ENCODE measurements at regions not wholly inside any gene's neighbourhood (a gene's known extent, or its start where the extent isn't known, plus 50 kb on each side); places are given as distances from the start of the nearest gene placed in this dataset.
"Not testable (repeated sequence)": the region's sequence is repeated elsewhere in the genome, so short reads cannot be mapped to it uniquely, and the experiment has no call there.

GRCh38 chr6:9315966-9316650 is 880.8 kb upstream of the SLC35B3 start:
- intact Hi-C loops (cut with micrococcal nuclease), result no loop called here
- Mint-ChIP-seq H3K36me3 (no peaks in the 10 kb centered on the region), H3K4me1 (ENCODE audit: low read depth) (no peaks in the 10 kb centered on the region), H3K27me3 (no peaks in the 10 kb centered on the region), H3K9me3 (peaks cover 3% of the 10 kb centered on the region), H3K4me3 (no peak overlapping the region), H3K27ac (no peak overlapping the region)
- POLR2A ChIA-PET, result no interaction called here
- DNase-seq, result no peak
- CTCF ChIA-PET, result no interaction called here

GRCh38 chr6:9308284-9308683 is 872.9 kb upstream of the SLC35B3 start:
- Mint-ChIP-seq H3K9me3 (peaks cover 5% of the 10 kb centered on the region), H3K4me3 (no peak overlapping the region), H3K27me3 (no peaks in the 10 kb centered on the region), H3K36me3 (no peaks in the 10 kb centered on the region), H3K27ac (no peak overlapping the region), H3K4me1 (ENCODE audit: low read depth) (no peaks in the 10 kb centered on the region)
- DNase-seq, result no peak
- intact Hi-C loops (cut with micrococcal nuclease), result no loop called here
- POLR2A ChIA-PET, result no interaction called here
- CTCF ChIA-PET, result no interaction called here

GRCh38 chr6:9307786-9308185 is 872.4 kb upstream of the SLC35B3 start:
- intact Hi-C loops (cut with micrococcal nuclease), result no loop called here
- ChIA-PET POLR2A (no interaction called here), CTCF (no interaction called here)
- Mint-ChIP-seq H3K27me3 (no peaks in the 10 kb centered on the region), H3K27ac (no peak overlapping the region), H3K4me1 (ENCODE audit: low read depth) (no peaks in the 10 kb centered on the region), H3K4me3 (no peak overlapping the region), H3K36me3 (no peaks in the 10 kb centered on the region), H3K9me3 (peaks cover 5% of the 10 kb centered on the region)
- no peak for DNase-seq

GRCh38 chr6:9307187-9307586 is 871.8 kb upstream of the SLC35B3 start:
- intact Hi-C loops (cut with micrococcal nuclease), result no loop called here
- POLR2A ChIA-PET, result no interaction called here
- Mint-ChIP-seq H3K9me3 (peaks cover 5% of the 10 kb centered on the region), H3K4me3 (no peak overlapping the region), H3K27ac (no peak overlapping the region), H3K36me3 (no peaks in the 10 kb centered on the region), H3K4me1 (ENCODE audit: low read depth) (no peaks in the 10 kb centered on the region), H3K27me3 (no peaks in the 10 kb centered on the region)
- no peak for DNase-seq
- CTCF ChIA-PET, result no interaction called here

- intact Hi-C loops (cut with micrococcal nuclease), result no loop called here
- no peak for DNase-seq
- Mint-ChIP-seq H3K4me3 (no peak overlapping the region), H3K9me3 (peaks cover 18% of the 10 kb centered on the region), H3K27ac (no peak overlapping the region), H3K27me3 (no peaks in the 10 kb centered on the region), H3K36me3 (no peaks in the 10 kb centered on the region), H3K4me1 (ENCODE audit: low read depth) (no peaks in the 10 kb centered on the region)
- ChIA-PET CTCF (no interaction called here), POLR2A (no interaction called here)
Observed at GRCh38 chr6:9295644-9296043, 860.3 kb upstream of the SLC35B3 start.

GRCh38 chr6:9292975-9293374 is 857.6 kb upstream of the SLC35B3 start:
- Mint-ChIP-seq H3K4me1 (ENCODE audit: low read depth) (no peaks in the 10 kb centered on the region), H3K27ac (no peak overlapping the region), H3K27me3 (no peaks in the 10 kb centered on the region), H3K36me3 (no peaks in the 10 kb centered on the region), H3K4me3 (no peak overlapping the region), H3K9me3 (peaks cover 15% of the 10 kb centered on the region)
- ChIA-PET CTCF (no interaction called here), POLR2A (no interaction called here)
- intact Hi-C loops (cut with micrococcal nuclease), result no loop called here
- DNase-seq, result no peak

- H3K36me3 Mint-ChIP-seq; H3K27me3 Mint-ChIP-seq; DNase-seq; intact Hi-C loops (cut with micrococcal nuclease); H3K4me1 Mint-ChIP-seq (ENCODE audit: low read depth); H3K27ac Mint-ChIP-seq; POLR2A ChIA-PET; H3K4me3 Mint-ChIP-seq; CTCF ChIA-PET: not testable (repeated sequence)
- peaks cover 12% of the 10 kb centered on the region for H3K9me3 Mint-ChIP-seq
Observed at GRCh38 chr6:9290342-9290741, 855.0 kb upstream of the SLC35B3 start.

- no peaks in the 10 kb centered on the region for H3K4me1 Mint-ChIP-seq (ENCODE audit: low read depth)
- POLR2A ChIA-PET, result no interaction called here
- DNase-seq, result no peak
- peaks cover 11% of the 10 kb centered on the region for H3K9me3 Mint-ChIP-seq
- no peaks in the 10 kb centered on the region for H3K36me3 Mint-ChIP-seq
- H3K27me3 Mint-ChIP-seq, result no peaks in the 10 kb centered on the region
- intact Hi-C loops (cut with micrococcal nuclease), result no loop called here
- CTCF ChIA-PET, result interaction anchor here (0.6 kb wide), 1 partner anchor 800 kb away, joined by 3 read pairs; no protein-coding TSS in a partner anchor
- no peak overlapping the region for H3K4me3 Mint-ChIP-seq
- no peak overlapping the region for H3K27ac Mint-ChIP-seq
Observed at GRCh38 chr6:9272671-9273070, 837.3 kb upstream of the SLC35B3 start.

- DNase-seq, result no peak
- ChIA-PET CTCF (no interaction called here), POLR2A (no interaction called here)
- Mint-ChIP-seq H3K36me3 (no peaks in the 10 kb centered on the region), H3K4me1 (ENCODE audit: low read depth) (no peaks in the 10 kb centered on the region), H3K9me3 (peaks cover 14% of the 10 kb centered on the region), H3K27me3 (no peaks in the 10 kb centered on the region), H3K4me3 (no peak overlapping the region), H3K27ac (no peak overlapping the region)
- intact Hi-C loops (cut with micrococcal nuclease), result no loop called here
Observed at GRCh38 chr6:9266741-9267140, 831.4 kb upstream of the SLC35B3 start.

GRCh38 chr6:9257215-9257614 is 821.9 kb upstream of the SLC35B3 start:
- peaks cover 16% of the 10 kb centered on the region for H3K9me3 Mint-ChIP-seq
- no peak overlapping the region for H3K4me3 Mint-ChIP-seq
- H3K4me1 Mint-ChIP-seq (ENCODE audit: low read depth), result no peaks in the 10 kb centered on the region
- intact Hi-C loops (cut with micrococcal nuclease), result no loop called here
- ChIA-PET CTCF (no interaction called here), POLR2A (no interaction called here)
- H3K27me3 Mint-ChIP-seq, result no peaks in the 10 kb centered on the region
- no peaks in the 10 kb centered on the region for H3K36me3 Mint-ChIP-seq
- no peak overlapping the region for H3K27ac Mint-ChIP-seq
- no peak for DNase-seq

- no peaks in the 10 kb centered on the region for H3K9me3 Mint-ChIP-seq
- H3K4me3 Mint-ChIP-seq, result no peak overlapping the region
- intact Hi-C loops (cut with micrococcal nuclease), result no loop called here
- CTCF ChIA-PET, result no interaction called here
- no peaks in the 10 kb centered on the region for H3K4me1 Mint-ChIP-seq (ENCODE audit: low read depth)
- POLR2A ChIA-PET, result no interaction called here
- no peaks in the 10 kb centered on the region for H3K36me3 Mint-ChIP-seq
- DNase-seq, result no peak
- H3K27ac Mint-ChIP-seq, result no peak overlapping the region
- H3K27me3 Mint-ChIP-seq, result no peaks in the 10 kb centered on the region
Observed at GRCh38 chr6:9254251-9254650, 818.9 kb upstream of the SLC35B3 start.

- intact Hi-C loops (cut with micrococcal nuclease), result no loop called here
- Mint-ChIP-seq H3K4me3 (no peak overlapping the region), H3K36me3 (no peaks in the 10 kb centered on the region), H3K27me3 (no peaks in the 10 kb centered on the region), H3K27ac (no peak overlapping the region), H3K9me3 (no peaks in the 10 kb centered on the region), H3K4me1 (ENCODE audit: low read depth) (no peaks in the 10 kb centered on the region)
- no peak for DNase-seq
- ChIA-PET CTCF (no interaction called here), POLR2A (no interaction called here)
Observed at GRCh38 chr6:9252799-9253198, 817.5 kb upstream of the SLC35B3 start.

- ChIA-PET POLR2A (no interaction called here), CTCF (no interaction called here)
- H3K27ac Mint-ChIP-seq, result no peak overlapping the region
- intact Hi-C loops (cut with micrococcal nuclease), result no loop called here
- DNase-seq, result no peak
- no peaks in the 10 kb centered on the region for H3K4me1 Mint-ChIP-seq (ENCODE audit: low read depth)
- no peaks in the 10 kb centered on the region for H3K27me3 Mint-ChIP-seq
- no peak overlapping the region for H3K4me3 Mint-ChIP-seq
- H3K36me3 Mint-ChIP-seq, result no peaks in the 10 kb centered on the region
- no peaks in the 10 kb centered on the region for H3K9me3 Mint-ChIP-seq
Observed at GRCh38 chr6:9250852-9251251, 815.5 kb upstream of the SLC35B3 start.

- POLR2A ChIA-PET, result no interaction called here
- H3K4me3 Mint-ChIP-seq, result no peak overlapping the region
- no peak for DNase-seq
- intact Hi-C loops (cut with micrococcal nuclease), result no loop called here
- no peak overlapping the region for H3K27ac Mint-ChIP-seq
- H3K27me3 Mint-ChIP-seq, result no peaks in the 10 kb centered on the region
- H3K4me1 Mint-ChIP-seq (ENCODE audit: low read depth), result no peaks in the 10 kb centered on the region
- H3K36me3 Mint-ChIP-seq, result no peaks in the 10 kb centered on the region
- H3K9me3 Mint-ChIP-seq, result no peaks in the 10 kb centered on the region
- CTCF ChIA-PET, result no interaction called here
Observed at GRCh38 chr6:9248133-9248532, 812.8 kb upstream of the SLC35B3 start.

All from activated CD4-positive, alpha-beta memory T cell treated with anti-CD3 and anti-CD28 coated beads for 36 hours (primary cell).